ENCODE measurements at regions not wholly inside any gene's neighbourhood (a gene's known extent, or its start where the extent isn't known, plus 50 kb on each side); places are given as distances from the start of the nearest gene placed in this dataset.

- DNase-seq (ENCODE audit: low read depth in 2 of 2), result no peak
Observed at GRCh38 chr3:140816372-140817195, 125.1 kb upstream of the SLC25A36 start.

GRCh38 chr3:140821493-140821892, 120.1 kb upstream of the SLC25A36 start:
- DNase-seq (ENCODE audit: low read depth in 2 of 2), result no peak

GRCh38 chr3:140822401-140823047, 119.1 kb upstream of the SLC25A36 start:
- no peak for DNase-seq (ENCODE audit: low read depth in 2 of 2)

DNA sequence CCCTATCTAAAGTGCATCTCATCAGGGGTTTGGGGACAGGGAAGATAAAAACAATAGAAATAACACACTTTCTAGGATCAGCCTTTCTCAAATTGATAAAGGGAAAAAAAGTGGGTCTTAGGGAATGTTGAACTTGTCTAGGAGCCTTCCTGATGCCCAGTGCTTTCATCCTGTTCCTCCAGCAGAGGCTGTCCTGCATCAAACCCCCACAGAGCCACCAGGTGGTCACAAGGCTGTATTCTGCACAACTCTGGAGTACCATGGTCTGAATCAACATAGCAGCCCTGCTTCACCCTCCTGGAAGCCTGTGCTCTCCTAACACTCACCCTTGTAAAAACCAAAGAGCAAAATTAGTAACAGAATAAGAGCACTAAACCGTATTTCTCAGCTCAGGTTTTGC, 118.5 kb upstream of the SLC25A36 start:
- DNase-seq (ENCODE audit: low read depth in 2 of 2), result no peak

DNA sequence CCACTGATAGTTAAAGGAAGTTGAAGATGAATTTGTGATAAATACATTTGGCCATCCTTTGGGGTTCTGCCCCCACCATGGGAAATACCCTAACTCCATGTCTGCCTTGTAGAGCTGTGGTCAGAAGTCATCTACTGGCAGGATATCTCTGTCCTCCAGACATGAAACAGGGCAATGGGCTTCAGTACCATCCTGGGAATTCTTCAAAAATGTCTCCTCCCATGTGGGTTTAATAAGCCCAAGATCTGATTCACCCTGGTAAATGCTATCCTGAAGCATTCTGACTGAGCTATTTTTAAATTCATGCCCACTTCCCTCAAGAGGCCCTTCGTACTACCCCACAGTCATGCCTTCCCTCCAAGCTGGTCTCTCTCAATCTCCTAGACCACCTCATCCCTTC, 113.7 kb upstream of the SLC25A36 start:
- no peak for DNase-seq (ENCODE audit: low read depth in 2 of 2)

DNA sequence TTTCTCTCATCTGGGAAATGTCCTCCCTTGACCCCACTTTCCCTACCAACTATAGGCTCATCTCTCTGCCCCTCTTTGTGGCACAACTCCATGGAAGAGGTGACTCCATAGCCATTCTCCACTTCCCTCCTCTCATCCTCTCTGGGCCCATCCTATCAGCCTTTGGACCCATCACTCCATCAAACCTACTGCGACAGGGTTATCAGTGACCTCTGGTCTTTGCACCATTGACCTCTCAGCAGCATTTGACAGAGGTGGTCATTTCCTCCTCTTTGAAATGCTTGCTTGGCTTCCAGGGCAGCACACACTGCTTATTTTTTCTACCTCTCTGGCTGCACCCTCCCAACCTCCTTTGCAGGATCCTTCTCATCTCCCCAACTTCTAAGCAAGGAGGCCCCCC, 113.1 kb upstream of the SLC25A36 start:
- no peak for DNase-seq (ENCODE audit: low read depth in 2 of 2)

GRCh38 chr3:140829796-140830195, 111.8 kb upstream of the SLC25A36 start:
- no peak for DNase-seq (ENCODE audit: low read depth in 2 of 2)

DNA sequence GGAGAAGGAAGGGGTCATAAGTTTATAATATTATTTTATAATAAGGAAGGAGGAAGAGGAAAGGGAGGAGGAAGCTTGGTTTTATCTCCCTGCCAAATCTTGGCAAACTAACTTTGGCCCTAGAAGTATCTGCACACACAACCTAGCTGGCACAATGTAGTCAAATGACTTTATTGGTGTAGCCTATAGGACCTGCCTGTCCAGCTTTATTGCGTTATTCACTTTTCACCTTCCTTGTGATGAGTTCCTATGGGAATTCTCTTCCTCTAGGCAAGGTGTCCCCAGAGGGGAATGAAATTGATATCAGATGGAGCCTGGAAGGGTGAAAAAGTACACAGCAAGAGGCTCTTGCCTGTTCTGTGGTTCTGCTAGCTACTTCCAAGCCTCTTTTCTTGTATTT, 111.2 kb upstream of the SLC25A36 start:
- DNase-seq (ENCODE audit: low read depth in 2 of 2), result no peak

- no peak for DNase-seq (ENCODE audit: low read depth in 2 of 2)
Observed at GRCh38 chr3:140832883-140833282, 108.8 kb upstream of the SLC25A36 start.

- no peak for DNase-seq (ENCODE audit: low read depth in 2 of 2)
Observed at GRCh38 chr3:140834266-140835037, 107.2 kb upstream of the SLC25A36 start.

GRCh38 chr3:140842984-140843649, 98.5 kb upstream of the SLC25A36 start:
- DNase-seq (ENCODE audit: low read depth in 2 of 2), result no peak

- no peak for DNase-seq (ENCODE audit: low read depth in 2 of 2)
Observed at GRCh38 chr3:140843656-140844055, 98.0 kb upstream of the SLC25A36 start.

GRCh38 chr3:140844072-140844471, 97.6 kb upstream of the SLC25A36 start:
- DNase-seq (ENCODE audit: low read depth in 2 of 2), result no peak

GRCh38 chr3:140845882-140846281, 95.8 kb upstream of the SLC25A36 start:
- no peak for DNase-seq (ENCODE audit: low read depth in 2 of 2)

DNA sequence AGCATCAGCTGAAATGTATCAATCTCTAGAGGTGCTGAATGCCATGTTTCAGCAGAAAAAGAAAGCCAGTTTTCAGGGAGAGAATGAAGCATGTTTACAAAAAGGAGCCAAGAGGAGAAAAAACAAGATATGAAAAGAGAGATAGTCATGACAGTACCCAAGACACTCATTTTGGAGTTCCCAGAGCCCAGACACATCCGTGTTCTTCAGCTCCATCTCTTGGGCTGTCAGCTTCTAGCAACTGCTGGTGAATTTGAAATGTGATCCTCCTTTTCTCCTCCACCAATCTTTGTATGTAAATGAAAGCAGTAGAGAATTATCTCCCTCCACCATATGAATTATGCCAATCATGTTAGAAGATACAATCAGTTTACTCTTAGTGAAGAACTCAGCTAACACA, 93.0 kb upstream of the SLC25A36 start:
- DNase-seq (ENCODE audit: low read depth in 2 of 2), result no peak

DNA sequence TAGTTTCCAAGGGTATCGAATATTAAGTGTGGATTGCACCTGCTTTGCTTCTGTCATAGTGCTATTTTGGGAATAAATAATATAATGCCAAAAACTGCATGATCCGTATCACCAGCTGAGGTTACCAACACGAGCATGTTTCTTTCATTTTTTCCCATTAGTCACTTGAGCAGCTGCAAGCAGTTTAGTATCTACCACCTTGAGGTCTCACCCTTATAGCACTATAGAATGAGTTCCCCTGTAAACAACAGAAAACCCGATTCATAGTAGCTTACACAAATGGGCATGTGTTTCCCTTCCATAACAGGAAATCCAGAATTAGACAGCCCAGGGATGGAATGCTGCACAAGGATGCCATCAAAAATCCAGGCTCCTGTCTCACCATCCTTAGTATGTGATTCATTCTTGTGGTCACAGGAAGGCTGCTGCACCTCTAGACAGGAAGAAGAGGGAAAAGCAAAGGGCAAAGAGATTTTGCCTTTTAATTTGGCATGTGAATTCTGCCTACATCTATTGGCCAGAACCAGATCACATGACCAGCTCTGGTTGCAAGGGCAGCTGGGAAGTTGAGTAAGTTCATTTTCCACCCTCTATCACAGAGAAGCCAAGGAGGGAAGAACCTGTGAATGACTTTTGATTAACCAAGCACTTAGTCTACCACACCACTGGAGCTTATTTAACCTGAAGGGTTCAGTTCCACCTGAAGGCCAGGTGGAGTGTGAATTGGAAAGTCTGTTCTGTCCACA, 91.3 kb upstream of the SLC25A36 start:
- no peak for DNase-seq (ENCODE audit: low read depth in 2 of 2)

DNA sequence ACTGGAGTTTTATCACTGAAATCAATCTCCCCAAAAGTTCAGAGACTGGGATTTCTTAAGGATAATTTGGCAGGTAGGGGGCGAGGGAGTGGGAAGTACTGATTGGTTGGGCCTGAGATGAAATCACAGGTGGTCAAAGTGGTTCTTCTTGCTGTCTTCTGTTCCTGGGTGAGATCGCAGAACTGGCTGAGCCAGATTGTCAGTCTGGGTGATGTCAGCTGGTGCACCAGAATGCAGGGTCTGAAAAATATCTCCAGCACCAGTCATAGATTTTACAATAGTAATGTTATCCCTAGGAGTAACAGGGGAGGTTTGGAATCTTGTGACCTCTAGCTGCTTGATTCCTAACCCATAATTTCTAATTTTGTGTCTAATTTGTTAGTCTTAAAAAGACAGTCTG, 86.7 kb upstream of the SLC25A36 start:
- DNase-seq (ENCODE audit: low read depth in 2 of 2), result no peak

GRCh38 chr3:140856905-140857304, 84.7 kb upstream of the SLC25A36 start:
- no peak for DNase-seq (ENCODE audit: low read depth in 2 of 2)

- DNase-seq (ENCODE audit: low read depth in 2 of 2), result no peak
Observed at GRCh38 chr3:140857993-140858392, 83.6 kb upstream of the SLC25A36 start.

DNA sequence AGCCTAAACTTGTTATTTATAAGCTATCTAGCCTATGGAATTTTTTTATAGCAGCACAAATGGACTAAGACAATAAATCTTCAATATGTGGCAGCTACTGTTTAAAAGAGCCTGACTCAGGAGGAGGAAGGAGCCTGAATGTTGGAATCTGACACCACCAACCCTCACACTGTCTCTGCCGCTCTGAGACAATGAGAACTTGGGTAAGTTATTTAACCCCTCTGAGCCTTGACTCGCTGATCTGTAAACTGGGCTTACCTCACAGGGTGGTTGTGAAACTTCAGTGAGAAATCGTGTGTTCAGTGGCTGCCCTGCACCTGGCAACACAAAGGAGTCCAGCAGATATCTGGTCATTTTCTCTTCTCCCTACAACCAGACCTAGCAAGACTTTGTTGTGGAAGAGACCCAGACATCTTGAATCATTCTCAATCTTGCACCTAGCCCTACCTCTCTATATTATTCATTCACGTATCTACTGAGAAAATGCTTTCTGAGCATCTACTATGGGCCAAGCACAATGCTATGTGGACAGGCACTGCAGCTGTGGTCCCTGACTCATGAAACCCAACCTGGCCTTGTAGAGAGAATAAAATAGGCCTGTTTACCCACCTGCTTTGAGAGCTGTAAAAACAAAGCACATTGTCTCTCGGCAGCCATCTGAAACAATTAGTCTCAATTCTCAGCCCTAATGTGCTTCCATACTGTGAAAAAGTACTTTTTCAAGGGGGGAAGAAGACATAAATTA, 81.9 kb upstream of the SLC25A36 start:
- no peak for DNase-seq (ENCODE audit: low read depth in 2 of 2)

- peak; percentile 2 to 27 for DNase-seq (ENCODE audit: low read depth in 2 of 2)
Observed at GRCh38 chr3:140863580-140864009, 78.0 kb upstream of the SLC25A36 start.

Measured in activated CD4-positive, alpha-beta T cell treated with anti-CD3 and anti-CD28 coated beads for 24 hours (primary cell).